ENCODE measurements at regions not wholly inside any gene's neighbourhood (a gene's known extent, or its start where the extent isn't known, plus 50 kb on each side); places are given as distances from the start of the nearest gene placed in this dataset.

GRCh38 chr9:90024409-90024808 is 419.6 kb downstream of the GADD45G start:
- no peak for DNase-seq (ENCODE audit: low spot score)

- no peak for DNase-seq (ENCODE audit: low spot score)
Observed at GRCh38 chr9:90024823-90025222, 420.0 kb downstream of the GADD45G start.

- DNase-seq (ENCODE audit: low spot score) = no peak
Observed at GRCh38 chr9:90025816-90026215, 421.0 kb downstream of the GADD45G start.

- no peak for DNase-seq (ENCODE audit: low spot score)
Observed at GRCh38 chr9:90027296-90027790, 422.5 kb downstream of the GADD45G start.

GRCh38 chr9:90029386-90029785 is 424.6 kb downstream of the GADD45G start:
- DNase-seq (ENCODE audit: low spot score) = no peak

- no peak for DNase-seq (ENCODE audit: low spot score)
Observed at GRCh38 chr9:90029996-90030395, 425.2 kb downstream of the GADD45G start.

GRCh38 chr9:90032296-90033027 is 427.6 kb downstream of the GADD45G start:
- DNase-seq (ENCODE audit: low spot score) = no peak

- DNase-seq (ENCODE audit: low spot score) = no peak
Observed at GRCh38 chr9:90033028-90033650, 428.3 kb downstream of the GADD45G start.

- no peak for DNase-seq (ENCODE audit: low spot score)
Observed at GRCh38 chr9:90034071-90034470, 429.3 kb downstream of the GADD45G start.

GRCh38 chr9:90035471-90035870 is 430.7 kb downstream of the GADD45G start:
- no peak for DNase-seq (ENCODE audit: low spot score)

GRCh38 chr9:90037146-90037797 is 432.5 kb downstream of the GADD45G start:
- DNase-seq (ENCODE audit: low spot score) = no peak

- DNase-seq (ENCODE audit: low spot score) = no peak
Observed at GRCh38 chr9:90038763-90039162, 434.0 kb downstream of the GADD45G start.

- no peak for DNase-seq (ENCODE audit: low spot score)
Observed at GRCh38 chr9:90044263-90044662, 439.5 kb downstream of the GADD45G start.

- no peak for DNase-seq (ENCODE audit: low spot score)
Observed at GRCh38 chr9:90044710-90045151, 439.9 kb downstream of the GADD45G start.

GRCh38 chr9:90046317-90046861 is 441.6 kb downstream of the GADD45G start:
- DNase-seq (ENCODE audit: low spot score) = no peak

GRCh38 chr9:90047828-90048227 is 443.0 kb downstream of the GADD45G start:
- DNase-seq (ENCODE audit: low spot score) = no peak

- no peak for DNase-seq (ENCODE audit: low spot score)
Observed at GRCh38 chr9:90052366-90052765, 447.6 kb downstream of the GADD45G start.

GRCh38 chr9:90053027-90053426 is 448.2 kb downstream of the GADD45G start:
- no peak for DNase-seq (ENCODE audit: low spot score)

- no peak for DNase-seq (ENCODE audit: low spot score)
Observed at GRCh38 chr9:90054810-90055209, 450.0 kb downstream of the GADD45G start.

- DNase-seq (ENCODE audit: low spot score) = no peak
Observed at GRCh38 chr9:90055226-90055625, 450.4 kb downstream of the GADD45G start.

GRCh38 chr9:90057361-90057760 is 452.5 kb downstream of the GADD45G start:
- DNase-seq (ENCODE audit: low spot score) = no peak

GRCh38 chr9:90058182-90058763 is 453.5 kb downstream of the GADD45G start:
- no peak for DNase-seq (ENCODE audit: low spot score)

Measured in CD4-positive, alpha-beta T cell treated with Interleukin-2 at 100 ng/mL for 4 hours (primary cell).